ENCODE measurements at regions not wholly inside any gene's neighbourhood (a gene's known extent, or its start where the extent isn't known, plus 50 kb on each side); places are given as distances from the start of the nearest gene placed in this dataset.

DNA sequence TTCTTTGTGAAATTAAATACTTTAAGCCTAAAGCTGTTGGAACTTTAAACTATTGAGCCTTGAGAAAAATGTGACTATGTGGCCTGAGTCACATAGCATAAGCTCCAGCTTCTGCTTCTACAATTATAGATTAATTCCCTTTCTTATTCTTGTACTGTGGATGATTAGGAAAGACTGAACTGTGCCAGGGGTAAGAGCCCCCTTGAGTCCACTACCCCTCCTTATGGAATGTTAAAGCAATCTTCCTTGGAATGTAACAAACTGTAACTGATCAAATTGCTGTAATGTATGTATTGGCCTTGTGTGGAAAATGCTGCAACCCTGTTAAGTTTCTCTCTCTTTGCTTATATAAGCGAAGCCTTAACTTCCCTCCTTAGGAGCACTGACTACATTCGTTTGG, 273.2 kb downstream of the FAM170A start:
- TF ChIP-seq CTCF (IDR thresholded peaks at IDR 0.05; ENCODE audit: insufficient read depth, low read depth, low read length, missing control alignments): no peak
- H3K4me3 ChIP-seq (ENCODE audit: low read depth, low read length): no peak overlapping the region
- no peak for DNase-seq (ENCODE audit: low read depth)

DNA sequence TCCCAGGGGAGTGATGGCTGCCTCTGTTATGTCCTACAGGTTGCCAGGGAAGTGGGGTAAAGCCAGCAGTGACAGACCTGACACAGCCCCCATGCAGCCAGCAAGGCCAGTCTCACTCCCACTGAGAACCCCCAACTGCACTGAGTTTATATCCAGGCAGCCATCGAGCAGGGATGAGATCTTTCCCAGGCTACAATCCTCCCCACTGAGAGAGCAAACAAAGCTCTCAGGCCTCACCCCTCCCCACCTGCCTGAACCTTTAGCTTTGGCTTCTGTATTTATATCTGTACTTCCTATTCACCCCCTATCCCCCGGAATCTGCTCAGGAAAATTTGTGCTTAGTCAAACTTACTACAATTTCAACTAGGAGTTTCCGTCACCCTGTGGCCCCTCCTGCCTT, 284.1 kb downstream of the FAM170A start:
- no peak for DNase-seq (ENCODE audit: low read depth)
- H3K4me3 ChIP-seq (ENCODE audit: low read depth, low read length): no peak overlapping the region
- TF ChIP-seq CTCF (IDR thresholded peaks at IDR 0.05; ENCODE audit: insufficient read depth, low read depth, low read length, missing control alignments): no peak

GRCh38 chr5:119919279-119919678, 289.9 kb downstream of the FAM170A start:
- DNase-seq (ENCODE audit: low read depth): no peak
- H3K4me3 ChIP-seq (ENCODE audit: low read depth, low read length): no peak overlapping the region
- no peak for TF ChIP-seq CTCF (IDR thresholded peaks at IDR 0.05; ENCODE audit: insufficient read depth, low read depth, low read length, missing control alignments)

GRCh38 chr5:119926301-119926700, 296.9 kb downstream of the FAM170A start:
- no peak for TF ChIP-seq CTCF (IDR thresholded peaks at IDR 0.05; ENCODE audit: insufficient read depth, low read depth, low read length, missing control alignments)
- no peak overlapping the region for H3K4me3 ChIP-seq (ENCODE audit: low read depth, low read length)
- DNase-seq (ENCODE audit: low read depth): no peak

DNA sequence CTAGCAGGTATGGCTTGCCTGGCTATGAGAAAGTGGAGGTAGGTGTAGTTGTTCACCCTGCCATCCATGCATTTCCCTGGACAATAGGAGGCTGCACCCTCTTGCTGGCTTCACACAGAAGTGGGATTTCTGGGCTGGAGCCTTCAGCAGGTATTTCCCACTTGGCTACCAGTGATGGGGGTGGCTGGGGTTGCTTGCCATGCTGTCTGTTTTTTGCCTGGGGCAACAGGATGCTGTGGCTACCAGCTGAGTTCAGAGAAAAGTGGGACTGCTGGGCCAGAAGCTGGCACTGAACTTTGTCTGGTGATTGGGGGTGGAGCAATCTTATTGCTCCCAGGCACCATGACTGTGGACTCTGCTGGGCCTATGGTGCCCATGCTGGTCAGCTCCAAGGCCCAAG, 299.6 kb downstream of the FAM170A start:
- DNase-seq (ENCODE audit: low read depth): no peak
- no peak overlapping the region for H3K4me3 ChIP-seq (ENCODE audit: low read depth, low read length)
- no peak for TF ChIP-seq CTCF (IDR thresholded peaks at IDR 0.05; ENCODE audit: insufficient read depth, low read depth, low read length, missing control alignments)

GRCh38 chr5:119930490-119930889, 301.1 kb downstream of the FAM170A start:
- TF ChIP-seq CTCF (IDR thresholded peaks at IDR 0.05; ENCODE audit: insufficient read depth, low read depth, low read length, missing control alignments): no peak
- DNase-seq (ENCODE audit: low read depth): no peak
- no peak overlapping the region for H3K4me3 ChIP-seq (ENCODE audit: low read depth, low read length)

DNA sequence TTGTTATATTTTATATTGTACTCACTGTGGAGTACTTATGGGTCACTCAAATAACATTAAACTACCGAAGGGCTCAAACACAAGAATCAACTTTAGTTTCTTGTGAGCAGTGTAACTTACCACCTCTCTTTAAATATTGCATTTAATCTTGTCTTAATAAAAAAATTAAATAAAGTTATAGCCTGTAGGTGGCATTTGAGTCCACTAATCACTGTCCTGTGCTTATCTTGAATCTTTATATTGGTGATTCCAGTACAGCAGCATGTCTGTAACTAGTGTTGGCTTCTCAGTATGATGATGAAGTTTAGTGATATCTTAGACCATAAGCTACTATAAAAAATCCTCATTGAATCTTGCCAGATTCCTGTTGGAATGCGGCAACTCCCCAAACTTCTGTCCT, 313.8 kb downstream of the FAM170A start:
- DNase-seq (ENCODE audit: low read depth): no peak
- H3K4me3 ChIP-seq (ENCODE audit: low read depth, low read length): no peak overlapping the region
- no peak for TF ChIP-seq CTCF (IDR thresholded peaks at IDR 0.05; ENCODE audit: insufficient read depth, low read depth, low read length, missing control alignments)
